ENCODE measurements at regions not wholly inside any gene's neighbourhood (a gene's known extent, or its start where the extent isn't known, plus 50 kb on each side); places are given as distances from the start of the nearest gene placed in this dataset.

GRCh38 chr12:114562654-114563053 is 121.3 kb downstream of the TBX3 start (continued):
- no peak for TF ChIP-seq SAFB2 (IDR thresholded peaks at IDR 0.05; ENCODE audit: borderline replicate concordance, low read depth, low read length, severe bottlenecking)
- no peak for TF ChIP-seq BCL6 (CRISPR knock-in tag; IDR thresholded peaks at IDR 0.05)
- no peak for TF ChIP-seq LEF1 (IDR thresholded peaks at IDR 0.05)
- no peak for TF ChIP-seq ZBTB34 (CRISPR knock-in tag; IDR thresholded peaks at IDR 0.05)
- no peak for TF ChIP-seq CXXC5 (CRISPR knock-in tag; IDR thresholded peaks at IDR 0.05)
- no peak for TF ChIP-seq GMEB1 (CRISPR knock-in tag; IDR thresholded peaks at IDR 0.05)
- no peak for TF ChIP-seq ZNF445 (CRISPR knock-in tag; IDR thresholded peaks at IDR 0.05; ENCODE audit: low read depth)
- no peak for TF ChIP-seq ID3 (CRISPR knock-in tag; IDR thresholded peaks at IDR 0.05)
- TF ChIP-seq ID3 (tag; IDR thresholded peaks at IDR 0.05): no peak
- no peak for TF ChIP-seq ZNF217 (CRISPR knock-in tag; IDR thresholded peaks at IDR 0.05)

Data from K562 (cell line).